8988T (cell line): ENCODE measurements at regions not wholly inside any gene's neighbourhood (a gene's known extent, or its start where the extent isn't known, plus 50 kb on each side); places are given as distances from the start of the nearest gene placed in this dataset.
"Not testable (repeated sequence)": the region's sequence is repeated elsewhere in the genome, so short reads cannot be mapped to it uniquely, and the experiment has no call there.

Experiments
- DNase-seq: peaks from one replicate; pipeline ENCODE4 v3.0.0; 2011

DNA sequence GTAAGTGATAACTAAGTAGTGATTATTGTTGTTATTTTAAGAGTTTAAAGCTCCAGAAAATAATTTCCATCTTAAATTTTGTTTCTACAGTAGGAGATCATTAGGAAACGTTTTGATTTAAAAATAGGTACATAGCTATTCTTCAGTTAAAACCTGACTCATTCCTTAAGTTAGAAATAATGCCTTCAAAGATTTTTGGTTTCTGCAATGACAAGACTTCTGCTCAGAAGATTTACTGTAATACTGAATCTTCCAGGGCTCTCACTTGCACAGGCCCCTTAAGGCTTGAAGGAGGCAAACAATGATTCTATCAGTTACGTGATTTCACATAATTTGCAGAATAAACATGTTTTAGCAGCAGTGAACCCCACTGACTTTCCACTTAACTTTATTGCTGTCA lies 333.7 kb downstream of the RAD51AP2 start:
- DNase-seq = no peak

DNA sequence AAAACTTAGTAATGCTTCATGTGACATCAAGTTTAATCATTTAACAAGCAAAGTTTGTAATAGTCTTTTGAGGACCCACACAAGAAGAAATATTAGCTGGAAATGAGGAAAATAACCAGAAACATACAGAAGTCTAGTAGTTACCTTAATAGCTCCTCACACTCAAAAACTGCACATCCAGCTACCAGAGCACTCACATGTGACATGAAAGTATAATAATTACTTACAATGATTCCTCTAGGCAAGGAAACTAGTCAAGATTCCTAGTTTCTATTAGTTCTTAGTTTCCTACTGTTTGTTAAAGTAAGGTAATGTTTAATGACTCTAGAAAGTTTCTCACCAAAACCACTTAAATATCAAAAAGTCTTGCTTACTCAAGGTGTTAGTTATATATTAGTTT lies 335.8 kb downstream of the RAD51AP2 start:
- no peak for DNase-seq

DNA sequence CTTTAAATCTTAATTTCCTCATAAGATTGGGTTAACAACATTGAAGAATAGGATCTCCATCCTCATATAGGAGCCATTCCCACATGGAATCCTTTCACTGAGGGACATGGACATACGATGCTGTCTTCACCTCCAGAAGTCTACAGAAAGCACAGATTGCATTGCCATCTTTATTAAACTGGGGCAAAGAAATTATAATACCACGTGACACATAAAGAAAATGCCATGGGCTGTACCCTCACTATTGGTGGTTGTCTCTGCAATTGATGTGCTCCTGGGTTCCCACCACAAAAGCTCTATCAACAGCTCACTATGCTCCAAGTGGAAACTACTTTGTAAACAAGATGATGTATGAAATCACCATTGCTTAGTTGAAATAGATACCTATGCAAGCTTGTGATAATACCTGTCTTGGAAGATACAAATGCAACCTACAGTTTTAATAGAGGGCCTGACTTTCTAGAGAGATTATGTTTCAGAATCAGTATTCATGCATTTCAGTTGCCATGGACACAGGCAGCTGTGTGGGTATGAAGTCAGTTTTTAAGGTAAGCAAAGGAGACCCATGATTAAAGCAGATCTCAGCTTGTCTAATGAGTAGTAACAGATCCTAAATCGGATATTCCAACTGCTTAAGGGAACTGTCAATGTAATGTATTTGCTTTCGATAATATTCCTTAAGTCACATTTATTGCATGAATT lies 337.0 kb downstream of the RAD51AP2 start:
- DNase-seq = no peak

DNA sequence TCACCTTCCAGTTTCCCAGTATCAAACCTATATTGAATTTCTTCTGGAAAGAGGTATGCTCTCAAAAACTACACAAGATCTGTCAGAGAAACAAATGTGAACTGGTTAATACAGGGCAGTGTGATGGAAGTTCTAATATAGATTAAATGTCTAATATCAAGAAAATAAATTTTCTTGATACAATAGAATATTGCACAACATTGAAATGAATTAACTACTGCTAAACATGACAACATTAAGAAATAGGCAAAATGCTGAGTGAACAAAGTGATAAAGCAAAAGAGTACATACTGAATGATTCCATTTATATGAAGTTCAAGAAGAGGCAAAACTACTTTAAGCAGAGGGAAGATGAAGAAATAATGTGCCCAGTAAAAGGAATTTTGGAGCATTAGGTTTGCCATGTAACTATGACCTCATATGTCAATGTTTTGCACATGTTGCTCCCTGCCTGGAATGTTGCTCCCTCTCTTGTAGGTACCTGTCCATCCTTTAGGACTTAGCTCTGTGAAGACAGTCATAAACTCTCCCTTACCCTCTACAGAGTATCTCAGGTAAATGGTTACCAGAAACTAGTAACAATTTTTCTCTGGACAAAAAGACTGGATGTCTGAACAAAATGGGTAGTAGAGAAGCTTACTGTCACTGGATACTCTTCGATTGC lies 339.0 kb downstream of the RAD51AP2 start:
- no peak for DNase-seq

DNA sequence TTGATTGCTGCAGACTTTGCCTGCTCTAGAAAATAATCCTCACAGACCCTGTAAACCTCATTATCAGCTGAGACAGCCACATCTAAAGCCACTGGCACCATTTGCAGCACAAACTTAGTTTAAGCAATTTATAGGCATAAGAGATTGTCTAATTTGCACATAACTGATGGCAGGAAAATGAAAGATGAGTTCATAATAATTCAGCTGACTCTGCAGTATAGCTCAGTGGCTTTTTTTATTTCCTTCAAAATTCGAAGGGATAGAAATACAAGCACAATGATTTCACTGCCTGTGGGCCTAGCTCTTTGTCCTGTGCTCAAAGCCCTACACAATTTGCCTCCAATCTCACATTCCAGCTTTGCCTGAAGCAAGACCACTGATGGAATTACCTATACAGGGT lies 341.2 kb downstream of the RAD51AP2 start:
- no peak for DNase-seq

DNA sequence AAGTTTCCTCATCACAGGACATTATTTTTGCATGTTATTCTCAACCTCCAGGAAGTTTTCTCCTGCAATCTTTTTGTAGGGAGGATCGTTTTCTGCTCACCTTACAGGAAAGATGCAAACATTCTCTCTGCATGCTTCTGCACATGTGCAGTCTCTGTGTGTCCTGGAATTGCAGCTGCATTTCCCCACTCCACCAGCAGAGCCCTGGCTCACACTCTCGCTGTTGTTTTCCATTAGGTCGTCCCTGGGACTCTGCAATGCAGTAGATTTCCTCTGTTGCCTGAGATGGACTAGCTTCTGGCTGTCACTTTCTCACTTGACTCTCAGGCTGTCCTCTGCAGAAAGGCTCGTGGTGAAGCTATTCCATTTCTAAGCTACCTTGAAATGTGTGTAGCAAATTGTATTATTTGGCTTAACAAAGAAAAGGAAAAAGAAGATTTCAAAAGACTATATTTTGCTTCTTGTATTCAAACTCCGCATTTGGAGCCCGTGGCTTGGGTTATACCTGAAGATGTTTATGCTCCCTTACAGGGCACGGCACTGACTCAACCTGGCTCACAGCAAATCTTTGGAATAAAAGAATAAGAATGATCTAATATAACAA lies 346.7 kb downstream of the RAD51AP2 start:
- no peak for DNase-seq

DNA sequence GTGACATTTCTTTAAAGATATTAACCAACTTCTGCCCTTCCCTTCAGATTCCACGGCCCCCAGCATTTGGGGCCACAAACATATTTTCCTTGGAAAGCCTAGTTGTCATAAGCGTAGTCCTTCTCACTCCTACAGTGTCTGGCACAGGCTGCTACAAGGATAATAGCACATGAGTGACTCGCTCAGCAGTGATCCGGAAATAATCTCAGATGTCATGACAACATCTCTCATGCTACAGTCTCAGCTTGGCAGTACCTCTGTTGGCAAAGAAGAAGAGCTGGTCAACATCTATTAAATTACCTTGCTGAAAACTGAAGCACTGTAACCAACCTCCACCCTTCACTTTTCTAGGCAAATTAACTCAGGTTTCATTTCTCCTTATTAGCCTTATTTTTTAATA lies 351.7 kb downstream of the RAD51AP2 start:
- no peak for DNase-seq

DNA sequence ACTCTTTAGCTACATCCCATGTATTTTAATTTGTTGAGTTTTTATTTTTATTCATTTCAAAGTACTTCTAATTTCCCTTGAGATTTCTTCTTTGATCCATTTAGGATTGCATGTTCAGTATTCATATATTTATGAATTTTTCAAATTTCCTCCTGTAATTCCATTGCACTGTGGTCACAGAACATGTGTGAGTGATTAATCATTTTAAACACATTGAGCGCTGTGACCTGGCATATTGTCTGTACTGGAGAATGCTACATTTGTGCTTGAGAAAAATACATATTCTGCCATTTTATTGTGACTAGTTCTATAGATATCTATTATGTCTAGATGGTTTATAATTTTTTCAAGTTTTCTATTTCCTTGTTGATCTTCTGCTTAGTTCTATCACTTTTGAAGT lies 353.7 kb downstream of the RAD51AP2 start:
- DNase-seq = no peak

DNA sequence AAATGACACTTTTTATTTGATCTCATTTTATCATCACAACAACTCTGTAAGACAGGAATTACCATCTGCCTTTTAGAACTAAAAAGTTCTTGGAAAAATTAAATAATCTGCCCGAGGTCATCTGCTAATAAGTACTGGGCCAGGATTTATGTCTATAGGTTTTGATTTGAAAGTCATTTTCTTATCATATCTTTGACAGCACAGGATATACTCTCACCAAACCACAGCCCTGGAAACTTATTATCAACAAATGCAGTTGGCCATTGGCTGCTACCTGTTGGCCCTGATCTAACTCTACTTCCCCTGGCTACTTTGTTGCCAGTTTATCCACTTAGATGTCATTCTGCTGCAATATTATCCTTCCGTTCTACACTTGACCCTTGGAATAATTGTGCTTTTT lies 354.6 kb downstream of the RAD51AP2 start:
- no peak for DNase-seq

DNA sequence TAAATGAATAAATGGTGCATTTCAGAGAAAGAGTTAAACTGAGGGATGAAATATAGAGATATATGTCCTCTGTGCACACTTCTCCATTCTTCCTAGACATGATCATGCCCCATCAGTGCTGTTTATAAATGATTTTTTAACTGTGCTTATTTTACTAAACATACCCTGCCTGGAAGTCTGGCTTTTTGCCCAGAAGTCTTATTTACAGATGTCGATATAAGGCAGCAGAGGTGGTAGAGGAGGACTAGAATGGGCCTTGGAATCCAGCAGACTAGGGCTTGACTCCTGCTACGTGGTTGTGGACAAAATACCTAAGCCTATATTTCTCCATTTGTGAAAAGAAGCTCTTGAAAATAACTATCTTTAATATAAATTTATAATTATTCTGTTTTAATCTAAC lies 355.5 kb downstream of the RAD51AP2 start:
- DNase-seq = no peak

DNA sequence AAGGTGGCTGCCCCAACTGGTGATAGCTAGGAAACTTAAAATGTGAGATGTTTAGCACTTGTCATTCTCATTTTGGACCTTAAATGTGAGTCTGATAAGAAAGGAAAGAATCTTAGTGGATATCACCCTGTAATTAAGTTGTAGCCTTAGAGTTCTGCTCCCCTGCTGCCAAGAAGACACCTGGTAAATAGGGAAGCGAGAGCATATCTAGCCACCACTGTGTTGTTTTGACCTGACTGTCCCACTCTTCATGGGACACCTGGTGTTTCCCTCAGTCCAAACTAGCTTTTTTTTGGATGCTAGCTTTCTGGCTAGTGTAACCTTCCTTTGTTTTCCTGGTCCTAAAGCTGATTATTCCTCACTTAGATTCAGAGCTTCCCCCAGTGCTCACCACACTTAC lies 357.6 kb downstream of the RAD51AP2 start:
- no peak for DNase-seq

DNA sequence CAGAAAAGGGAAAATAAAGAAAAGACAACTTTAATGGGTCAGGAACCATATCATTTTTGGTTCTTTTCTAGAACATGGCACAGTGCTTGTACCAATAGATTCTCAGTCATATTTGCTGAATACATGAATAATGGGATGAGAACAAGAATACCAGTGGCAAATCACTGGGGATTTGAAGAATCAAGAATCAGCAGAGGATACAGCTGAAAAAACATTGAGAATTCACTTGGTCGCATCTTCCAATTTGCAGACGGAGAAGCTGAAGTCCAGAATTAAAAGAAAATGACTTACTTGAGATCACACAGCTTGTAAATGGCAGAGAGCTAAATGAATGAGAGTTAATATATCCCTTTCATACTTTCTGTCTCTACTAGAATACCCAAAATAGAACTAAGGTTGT lies 362.2 kb downstream of the RAD51AP2 start:
- DNase-seq = no peak

DNA sequence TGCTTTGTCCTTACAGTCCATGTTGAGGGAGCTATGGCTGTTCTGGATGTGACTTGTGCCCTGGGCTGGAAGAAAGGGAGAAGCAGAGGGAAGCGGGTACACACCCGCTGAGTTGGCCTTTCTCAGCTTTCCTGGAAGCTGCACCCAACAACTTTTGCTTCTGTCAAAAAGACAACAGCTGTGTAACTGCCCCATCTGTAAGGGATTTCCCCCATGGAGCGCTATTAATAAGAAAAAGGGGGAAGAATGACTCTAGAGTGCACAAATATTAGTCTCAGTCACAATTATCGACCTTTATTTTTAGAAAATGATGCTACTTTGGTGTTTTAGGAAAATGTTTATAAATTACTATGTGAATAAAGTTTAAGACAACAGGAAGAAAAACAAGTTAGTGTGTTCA lies 368.3 kb downstream of the RAD51AP2 start:
- DNase-seq = no peak

DNA sequence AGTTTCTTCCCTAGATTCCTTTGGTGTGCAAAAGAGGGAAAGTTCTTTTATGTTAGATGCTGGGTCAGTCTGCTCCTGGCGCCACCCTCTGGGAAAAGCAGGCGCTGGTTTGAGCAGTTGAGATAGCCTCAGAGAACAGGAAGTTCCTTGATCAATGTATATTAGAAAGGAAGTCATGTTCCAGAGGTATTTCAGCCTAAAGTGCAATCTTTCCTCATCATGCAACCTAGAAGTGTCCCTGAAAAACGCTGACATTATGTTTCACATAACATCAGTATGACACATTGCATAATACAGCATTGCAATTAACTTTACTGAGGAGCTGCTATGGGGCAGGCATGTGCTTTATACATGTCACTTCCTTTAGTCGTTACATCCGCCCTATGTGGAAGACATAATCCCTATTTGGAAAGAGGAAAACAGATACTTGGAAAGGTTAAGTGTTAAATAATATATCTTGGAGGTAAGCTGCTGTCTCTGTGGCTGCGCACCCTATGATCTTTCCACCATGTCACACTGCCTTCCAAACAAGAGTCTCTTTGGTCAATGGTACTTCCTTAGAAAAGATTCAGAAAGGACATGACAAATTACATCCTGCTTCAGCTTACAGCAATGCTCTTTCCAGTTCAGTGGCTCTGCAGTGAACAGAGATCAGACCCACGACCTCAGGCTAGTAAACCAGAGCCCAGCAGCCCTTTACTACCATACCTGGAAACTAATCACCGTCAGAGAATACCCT lies 369.7 kb downstream of the RAD51AP2 start:
- DNase-seq = no peak

DNA sequence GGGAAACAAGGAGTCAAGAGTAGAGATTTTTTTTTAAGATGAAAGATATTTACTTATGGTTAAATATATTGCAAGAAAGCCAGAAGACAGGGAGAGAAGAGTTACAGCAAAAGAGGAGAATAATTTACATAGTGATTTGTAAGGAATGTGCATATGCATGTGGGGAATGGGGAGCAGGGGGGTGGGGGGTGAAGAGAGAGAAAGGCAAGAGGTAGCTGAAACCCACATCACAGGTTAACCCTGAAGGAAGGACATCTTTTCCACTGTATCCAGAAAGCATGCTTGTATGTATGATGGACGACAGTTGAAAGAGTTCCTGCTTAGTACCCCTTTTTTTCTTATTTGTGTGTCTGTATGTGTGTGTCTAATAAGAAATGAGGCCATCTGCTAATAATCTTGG lies 371.9 kb downstream of the RAD51AP2 start:
- no peak for DNase-seq

DNA sequence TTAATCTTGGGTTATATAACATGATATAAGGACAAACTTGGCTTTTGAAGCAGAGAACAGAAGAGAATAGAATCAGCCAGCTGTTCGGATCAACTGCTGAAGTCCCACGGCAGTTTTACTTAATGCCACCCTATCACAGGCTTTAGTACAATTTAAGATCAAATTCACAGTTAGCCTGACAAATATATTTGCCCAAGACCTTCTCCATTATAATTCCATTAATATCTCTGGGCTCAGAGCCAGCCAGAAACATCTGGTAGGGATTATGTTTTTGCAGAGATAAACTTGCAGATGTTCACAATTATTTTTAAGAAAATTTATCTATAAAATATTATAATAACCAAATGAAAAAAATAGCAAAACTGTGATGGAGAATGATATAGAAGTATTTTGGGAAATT lies 381.4 kb downstream of the RAD51AP2 start:
- DNase-seq = no peak

DNA sequence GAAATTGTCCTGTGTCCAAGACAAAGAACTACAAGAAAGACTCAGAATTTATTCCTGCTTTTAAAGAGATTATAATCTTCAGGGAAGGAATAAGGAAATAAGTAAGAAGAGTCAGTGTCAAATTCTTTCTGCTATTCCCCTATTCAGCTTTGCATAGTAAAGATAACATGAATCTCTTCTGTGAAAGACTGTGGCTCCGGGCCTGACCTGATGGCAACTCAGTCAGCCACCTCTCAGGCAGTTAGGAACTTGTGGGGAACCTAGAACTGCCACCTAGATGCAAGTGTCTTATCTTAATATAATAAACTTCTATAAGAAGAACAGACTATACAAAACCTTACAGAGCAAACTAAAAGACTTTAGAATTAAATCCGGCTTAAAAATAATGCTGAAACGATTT lies 382.0 kb downstream of the RAD51AP2 start:
- no peak for DNase-seq

DNA sequence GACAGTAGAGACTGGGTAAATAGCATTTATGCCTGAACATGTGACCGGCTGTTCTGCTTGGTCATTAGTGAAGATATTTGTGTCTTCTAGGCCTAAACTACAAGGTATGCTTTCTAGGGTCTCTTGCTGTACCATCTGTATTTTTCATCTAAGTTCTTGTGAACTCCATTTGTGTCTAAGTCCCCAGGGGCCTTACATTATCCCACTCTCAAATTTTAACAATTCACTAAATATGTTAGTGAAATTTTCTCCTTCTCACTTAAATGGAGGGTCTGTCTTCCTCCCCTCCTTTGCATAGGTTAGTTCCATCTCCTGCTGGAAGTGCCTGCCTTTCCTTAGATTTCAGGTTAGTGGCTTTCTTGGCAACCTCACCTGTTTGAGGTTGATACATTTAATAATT lies 382.6 kb downstream of the RAD51AP2 start:
- no peak for DNase-seq

DNA sequence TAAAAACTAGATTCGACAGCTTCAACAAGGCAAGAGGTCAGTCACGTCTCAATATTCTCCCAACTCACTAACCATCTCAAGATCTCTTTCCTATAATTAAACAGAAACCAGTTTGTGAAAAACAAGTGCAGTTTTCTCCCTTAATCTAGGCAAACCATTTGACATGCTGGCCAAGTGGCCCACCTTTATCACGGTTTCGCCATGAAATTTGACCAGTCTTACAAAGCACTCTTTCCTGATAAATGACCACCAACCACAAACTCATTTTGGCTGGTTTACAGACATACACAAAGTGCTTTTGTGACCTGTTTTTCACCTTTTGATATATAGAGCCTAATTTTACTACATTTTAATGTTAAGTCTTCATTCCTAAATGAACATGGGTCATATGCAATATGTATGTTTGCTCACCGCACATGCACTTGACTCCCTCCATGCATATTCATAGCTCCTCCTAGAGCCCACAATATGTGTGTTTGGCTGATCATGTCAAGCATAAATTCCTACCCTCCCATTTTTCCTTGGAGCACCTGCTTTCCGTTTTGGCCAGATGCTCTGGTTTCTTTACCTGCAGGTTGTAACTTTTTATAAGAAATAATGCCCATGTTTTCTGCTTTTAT lies 385.1 kb downstream of the RAD51AP2 start:
- no peak for DNase-seq

DNA sequence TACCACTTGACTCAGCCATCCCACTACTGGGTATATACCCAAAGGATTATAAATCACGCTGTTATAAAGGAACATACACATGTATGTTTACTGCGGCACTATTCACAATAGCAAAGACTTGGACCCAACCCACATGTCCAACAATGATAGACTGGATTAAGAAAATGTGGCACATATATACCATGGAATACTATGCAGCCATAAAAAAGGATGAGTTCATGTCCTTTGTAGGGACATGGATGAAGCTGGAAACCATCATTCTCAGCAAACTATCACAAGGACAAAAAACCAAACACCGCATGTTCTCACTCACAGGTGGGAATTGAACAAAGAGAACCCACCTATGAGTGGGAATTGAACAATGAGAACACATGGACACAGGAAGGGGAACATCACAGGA lies 387.6 kb downstream of the RAD51AP2 start:
- DNase-seq = not testable (repeated sequence)

DNA sequence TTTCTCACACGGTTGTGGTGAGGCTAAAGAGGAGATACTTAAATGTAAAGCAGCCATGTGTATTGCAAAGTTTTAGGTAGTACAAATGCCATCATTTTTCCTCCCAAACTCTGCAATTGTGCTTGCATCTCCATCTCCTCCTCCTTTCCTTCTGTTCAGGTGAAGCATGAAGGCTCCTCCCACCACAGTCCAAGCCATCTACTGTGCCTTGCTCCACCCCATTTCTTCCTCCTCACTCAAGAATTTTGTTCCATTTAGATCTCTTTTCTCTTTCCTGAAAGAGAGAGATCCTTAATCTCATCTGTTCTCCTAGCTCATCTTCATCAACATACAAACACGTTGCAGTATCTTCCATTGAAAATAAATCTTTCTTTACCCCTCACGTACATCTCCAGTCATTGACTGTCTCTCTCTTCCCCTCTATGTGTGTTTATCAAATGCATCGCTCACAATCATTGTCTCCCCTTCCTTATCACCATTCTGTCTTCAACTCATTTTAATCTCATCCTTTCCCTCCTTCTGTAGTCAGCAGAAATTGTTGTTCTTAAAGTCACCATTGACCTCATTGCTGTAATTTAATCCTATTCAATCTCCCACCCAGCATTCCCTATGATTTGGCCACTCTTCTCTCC lies 392.1 kb downstream of the RAD51AP2 start:
- DNase-seq = no peak

DNA sequence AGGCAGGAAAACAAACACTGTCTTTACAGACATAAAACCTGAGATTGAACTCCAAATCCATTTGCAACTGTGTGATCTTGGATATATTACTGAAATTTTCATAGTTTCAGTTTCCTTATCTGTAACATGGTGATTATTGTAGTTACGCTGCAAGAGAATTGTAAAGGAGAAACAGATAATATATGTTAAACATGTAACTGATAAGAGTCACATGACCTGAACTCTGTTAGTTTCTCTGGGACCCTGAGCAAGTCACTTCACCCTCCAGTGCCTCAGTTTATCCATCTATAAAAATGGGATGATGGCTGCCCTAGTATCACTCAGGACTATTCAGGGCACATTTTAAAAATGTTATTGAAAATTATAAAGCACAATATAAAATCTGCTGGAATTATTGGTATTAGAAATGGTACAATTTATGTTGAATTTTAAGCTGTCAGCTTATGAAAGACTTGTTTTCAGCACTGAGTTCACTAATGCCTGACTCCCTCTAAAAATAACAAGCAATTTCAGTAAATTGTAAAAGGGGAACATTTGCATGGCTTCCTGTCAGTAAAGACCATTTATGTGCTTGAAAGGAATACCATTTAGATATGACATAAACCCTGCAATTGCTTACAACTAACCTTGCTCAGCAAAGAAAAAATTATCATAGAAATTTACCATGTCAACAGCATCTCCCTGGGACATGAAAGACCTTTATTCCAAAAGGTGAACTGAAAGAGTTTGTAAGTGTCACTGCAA lies 393.5 kb downstream of the RAD51AP2 start:
- no peak for DNase-seq
